ENCODE measurements at regions not wholly inside any gene's neighbourhood (a gene's known extent, or its start where the extent isn't known, plus 50 kb on each side); places are given as distances from the start of the nearest gene placed in this dataset.

GRCh38 chrX:44596277-44596676 lies 53.6 kb upstream of the FUNDC1 start:
- Histone ChIP-seq H3K4me3 (ENCODE audit: low read length) (no peak overlapping the region), H3K4me2 (ENCODE audit: low read depth, low read length) (no peak overlapping the region), H3K9me2 (replicated peaks; ENCODE audit: insufficient read depth, low read length) (no peaks in the 10 kb centered on the region), H3K9ac (ENCODE audit: low read length) (no peak overlapping the region), H3K27ac (ENCODE audit: low read length) (no peak overlapping the region), H2AFZ (ENCODE audit: low read length) (no peak overlapping the region), H3K79me2 (ENCODE audit: low read length) (no peaks in the 10 kb centered on the region), H3F3A (ENCODE audit: insufficient read depth, low read length) (no peaks in the 10 kb centered on the region), H3K9me3 (replicated peaks; ENCODE audit: insufficient read depth, low read length) (no peaks in the 10 kb centered on the region), H3K27me3 (replicated peaks; ENCODE audit: insufficient read depth, low read length) (no peaks in the 10 kb centered on the region), H4K20me1 (ENCODE audit: insufficient read depth, low read length) (no peaks in the 10 kb centered on the region), H3K36me3 (replicated peaks; ENCODE audit: insufficient read depth, low read length) (no peaks in the 10 kb centered on the region), H3K4me1 (ENCODE audit: low read length) (no peaks in the 10 kb centered on the region)
- TF ChIP-seq CTCF (IDR thresholded peaks at IDR 0.05; ENCODE audit: low read length) (no peak), EZH2phosphoT487 (IDR thresholded peaks at IDR 0.05; ENCODE audit: low read length) (no peak), EZH2 (optimal IDR thresholded peaks at IDR 0.05; ENCODE audit: low read depth, low read length) (no peak)
- DNase-seq = no peak
